ENCODE measurements at regions not wholly inside any gene's neighbourhood (a gene's known extent, or its start where the extent isn't known, plus 50 kb on each side); places are given as distances from the start of the nearest gene placed in this dataset.

GRCh38 chr1:190540366-190540765, 62.7 kb upstream of the BRINP3 start:
- no peak for DNase-seq

GRCh38 chr1:190551638-190552037, 74.0 kb upstream of the BRINP3 start:
- DNase-seq: no peak

- DNase-seq: no peak
Observed at GRCh38 chr1:190560161-190560681, 82.6 kb upstream of the BRINP3 start.

DNA sequence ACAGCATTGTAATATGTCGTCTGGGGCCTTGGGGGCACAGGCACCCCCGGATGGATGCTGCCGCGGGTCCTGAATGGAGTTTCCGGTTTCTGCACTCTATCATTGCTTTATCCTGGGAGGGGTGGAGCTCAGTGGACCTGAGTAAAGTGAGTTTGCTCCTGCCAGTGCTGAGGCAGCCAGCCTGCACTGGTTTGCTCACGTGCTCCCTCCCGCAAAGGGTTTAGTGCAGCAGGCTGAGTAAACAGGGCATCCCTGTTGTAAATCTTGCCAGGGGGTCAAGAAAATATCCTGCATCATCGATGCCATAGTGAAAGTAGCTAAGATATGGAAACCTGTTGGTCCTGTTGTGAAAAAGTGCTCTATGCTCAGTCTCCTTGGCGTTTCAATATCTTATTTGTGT, 85.6 kb upstream of the BRINP3 start:
- DNase-seq: no peak

DNA sequence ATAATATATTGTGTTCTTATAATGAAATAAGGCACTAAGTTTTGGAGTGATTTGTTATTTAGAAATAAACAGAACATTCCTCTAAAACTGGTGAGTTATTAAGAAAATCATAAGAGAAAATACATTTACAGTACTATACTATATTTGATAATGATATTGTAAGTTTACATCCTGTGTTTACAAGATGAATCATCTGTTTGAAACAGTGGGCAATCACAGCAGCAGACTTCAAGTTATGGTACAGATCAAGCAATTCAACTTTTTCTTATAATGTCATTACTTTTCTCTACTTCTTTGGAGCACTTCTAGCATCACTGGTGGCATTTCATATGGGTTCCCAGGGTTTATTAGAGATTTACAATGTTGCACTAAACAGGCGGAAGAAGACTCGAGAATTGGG, 86.5 kb upstream of the BRINP3 start:
- no peak for DNase-seq

- DNase-seq: no peak
Observed at GRCh38 chr1:190578017-190578416, 100.4 kb upstream of the BRINP3 start.

- no peak for DNase-seq
Observed at GRCh38 chr1:190578526-190578925, 100.9 kb upstream of the BRINP3 start.

DNA sequence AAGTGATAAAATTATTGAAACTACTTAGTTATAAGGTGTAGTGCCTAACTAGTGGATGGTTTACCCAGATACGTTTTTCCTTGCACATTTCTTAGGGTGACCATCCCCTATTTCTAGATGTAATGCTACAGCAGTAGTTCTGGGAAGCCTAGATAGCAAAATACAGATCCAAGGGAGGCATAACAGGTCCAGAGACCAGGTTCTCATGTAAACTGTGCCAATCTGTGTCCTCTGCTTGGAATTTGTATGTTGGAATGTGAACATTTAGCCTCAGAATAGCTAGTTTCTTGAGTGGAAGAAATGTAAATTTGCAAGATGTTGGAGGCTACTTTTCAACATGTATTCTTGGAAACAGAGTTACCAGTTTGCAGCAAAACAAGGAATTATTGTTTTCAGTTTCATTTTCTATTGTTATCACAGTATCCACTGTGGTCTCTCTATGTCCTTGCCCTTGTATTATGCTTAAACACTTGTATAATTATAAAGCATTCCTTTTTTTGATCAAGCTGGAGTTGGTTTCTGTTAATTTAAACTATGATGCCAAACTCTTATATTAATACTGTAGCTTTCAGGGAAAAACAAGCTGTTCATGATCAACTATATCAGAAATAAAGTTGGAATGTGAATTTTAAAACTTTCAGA, 102.0 kb upstream of the BRINP3 start:
- no peak for DNase-seq

GRCh38 chr1:190583862-190584261, 106.2 kb upstream of the BRINP3 start:
- no peak for DNase-seq

GRCh38 chr1:190588424-190588823, 110.8 kb upstream of the BRINP3 start:
- DNase-seq: no peak

DNA sequence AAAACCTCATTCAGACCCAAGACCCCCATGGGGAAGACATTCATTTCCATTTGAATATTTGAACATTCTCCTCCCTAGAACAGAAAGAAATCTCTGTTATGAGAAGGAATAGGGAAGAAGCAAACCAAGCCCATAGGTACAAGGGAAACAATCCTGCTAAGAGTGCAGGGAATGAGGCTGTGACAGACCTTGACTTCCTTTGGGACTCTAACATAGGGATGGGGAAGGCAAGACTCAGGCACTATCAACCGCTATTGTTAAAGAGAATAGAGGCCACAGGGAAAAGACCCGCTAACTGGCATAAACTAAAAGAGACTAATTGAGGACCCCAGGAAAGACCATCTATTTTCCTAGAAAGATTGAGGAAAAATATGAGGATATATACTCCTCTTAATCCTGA, 117.8 kb upstream of the BRINP3 start:
- no peak for DNase-seq

- DNase-seq: no peak
Observed at GRCh38 chr1:190597294-190597693, 119.6 kb upstream of the BRINP3 start.

GRCh38 chr1:190599670-190600069, 122.0 kb upstream of the BRINP3 start:
- no peak for DNase-seq

- DNase-seq: no peak
Observed at GRCh38 chr1:190602325-190602724, 124.7 kb upstream of the BRINP3 start.

DNA sequence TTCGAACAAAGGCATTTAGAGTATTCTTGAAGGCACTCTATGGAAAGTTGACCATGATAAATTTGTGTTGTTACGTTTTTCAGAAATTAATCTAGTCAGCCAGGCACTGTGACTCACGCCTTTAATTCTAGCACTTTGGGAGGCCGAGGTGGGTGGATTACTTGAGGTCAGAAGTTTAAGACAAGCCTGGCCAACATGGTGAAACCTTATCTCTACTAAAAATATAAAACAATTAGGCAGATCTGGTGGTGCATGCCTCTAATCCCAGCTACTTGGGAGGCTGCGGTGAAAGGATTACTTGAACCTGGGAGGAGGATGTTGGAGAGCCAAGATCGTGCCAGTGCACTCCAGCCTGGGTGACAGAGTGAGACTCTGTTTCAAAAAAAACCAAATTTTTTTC, 130.6 kb upstream of the BRINP3 start:
- DNase-seq: no peak

GRCh38 chr1:190615818-190616217, 138.2 kb upstream of the BRINP3 start:
- DNase-seq: no peak

DNA sequence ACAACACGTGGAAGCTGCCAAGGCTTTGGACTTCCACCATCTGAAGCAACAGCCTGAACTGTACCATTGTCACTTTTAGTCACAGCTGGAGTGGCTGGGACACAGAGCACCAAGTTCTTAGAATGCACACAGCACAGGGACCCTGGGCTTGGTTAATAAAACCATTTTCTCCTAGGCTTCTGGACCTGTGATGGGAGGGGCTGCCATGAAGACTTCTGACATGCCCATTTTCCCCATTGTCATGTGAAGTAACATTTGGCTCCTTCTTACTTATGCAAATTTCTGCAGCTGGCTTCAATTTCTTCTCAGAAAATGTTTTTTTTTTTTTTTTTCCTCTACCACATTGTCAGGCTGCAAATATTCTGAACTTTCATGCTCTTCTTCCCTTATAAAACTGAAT, 138.6 kb upstream of the BRINP3 start:
- no peak for DNase-seq

GRCh38 chr1:190619724-190620123, 142.1 kb upstream of the BRINP3 start:
- no peak for DNase-seq

GRCh38 chr1:190633488-190633887, 155.8 kb upstream of the BRINP3 start:
- DNase-seq: no peak

GRCh38 chr1:190634134-190634533, 156.5 kb upstream of the BRINP3 start:
- DNase-seq: no peak

DNA sequence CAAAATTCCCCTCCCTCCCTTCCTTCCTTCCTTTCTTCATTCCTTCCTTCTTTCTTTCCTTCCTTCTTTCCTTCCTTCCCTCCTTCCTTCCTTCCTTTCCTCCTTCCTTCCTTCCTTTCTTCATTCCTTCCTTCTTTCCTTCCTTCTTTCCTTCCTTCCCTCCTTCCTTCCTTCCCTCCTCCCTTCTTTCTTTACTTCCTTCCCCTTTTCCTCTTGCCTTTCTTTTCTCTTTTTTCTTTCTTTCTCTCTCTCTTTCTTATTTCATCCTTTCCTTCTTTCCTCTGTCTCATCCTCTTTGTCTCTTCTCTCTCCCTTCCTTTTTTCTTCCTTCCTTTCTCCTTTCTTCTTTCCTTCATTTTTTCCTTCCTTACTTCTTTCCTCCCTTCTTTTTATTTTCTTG, 171.9 kb upstream of the BRINP3 start:
- DNase-seq: no peak

DNA sequence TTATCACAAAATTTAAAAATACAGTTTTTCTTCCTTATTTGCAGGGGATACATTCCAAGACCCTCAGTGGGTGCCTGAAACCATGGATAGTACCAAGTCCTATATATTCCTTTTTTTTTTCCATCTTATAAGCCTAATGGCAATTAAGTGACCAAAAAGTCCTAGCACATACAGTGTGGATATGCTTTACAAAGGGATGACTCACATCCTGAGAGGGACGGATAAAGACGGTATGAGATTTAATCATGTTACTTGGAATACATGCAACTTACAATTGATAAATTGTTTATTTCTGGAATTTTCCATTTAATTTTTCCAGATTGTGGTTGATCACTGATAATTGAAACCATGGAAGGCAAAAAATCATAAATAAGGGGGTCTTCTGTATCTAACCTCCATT, 181.2 kb upstream of the BRINP3 start:
- DNase-seq: no peak

- no peak for DNase-seq
Observed at GRCh38 chr1:190663962-190664361, 186.3 kb upstream of the BRINP3 start.

DNA sequence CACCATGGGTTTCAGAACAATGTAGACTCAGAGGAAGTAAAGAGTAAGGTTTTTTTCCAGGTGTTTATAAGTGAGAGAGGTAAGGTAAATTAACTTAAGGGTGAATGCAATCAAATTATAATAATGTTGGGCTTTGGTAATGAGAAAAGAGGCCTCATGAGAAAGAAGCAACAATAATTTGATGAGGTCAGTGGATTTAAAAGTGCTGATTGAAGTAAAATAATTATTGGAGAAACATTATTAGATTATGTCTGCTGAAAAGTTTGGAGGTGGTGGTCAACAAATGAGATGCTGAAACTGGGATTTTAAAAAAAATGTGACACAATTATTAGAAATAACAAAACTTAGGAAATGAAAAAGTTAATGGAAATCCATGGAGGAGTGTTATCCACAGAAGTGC, 187.4 kb upstream of the BRINP3 start:
- DNase-seq: no peak

DNA sequence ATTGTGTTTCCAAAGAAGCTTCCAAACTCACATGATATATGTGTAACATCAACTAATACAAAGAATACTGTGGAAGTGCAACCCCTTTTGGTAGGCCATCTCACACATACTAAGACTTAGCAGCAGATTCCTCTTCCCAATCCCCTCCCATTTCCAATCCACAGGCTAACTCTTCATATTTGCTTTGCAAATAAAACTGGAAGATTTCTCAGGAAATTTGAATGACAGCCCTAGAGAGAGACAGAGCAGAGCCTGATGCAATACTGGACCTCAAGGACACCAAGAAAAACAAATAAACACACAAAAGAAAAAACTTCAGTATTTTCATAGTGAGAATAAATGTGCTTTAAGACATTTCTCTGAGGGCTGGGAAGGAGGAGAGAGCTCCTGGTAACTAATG, 190.2 kb upstream of the BRINP3 start:
- no peak for DNase-seq

Measured in inflammatory macrophage treated with lipopolysaccharide for 4 hours (primary cell).